PFSK-1 (cell line): ENCODE measurements at regions not wholly inside any gene's neighbourhood (a gene's known extent, or its start where the extent isn't known, plus 50 kb on each side); places are given as distances from the start of the nearest gene placed in this dataset.

Experiments used
- FOXP2 ChIP-seq: optimal IDR thresholded peaks from 2 replicates; pipeline ENCODE3; 2011; ENCODE audit warnings: borderline replicate concordance, control low read depth, inconsistent platforms; ENCODE audit not compliant: insufficient read depth; ENCODE audit errors: extremely low read length, extremely low read depth
- POLR2AphosphoS5 ChIP-seq: IDR thresholded peaks from 2 replicates; pipeline ENCODE4 v1.6.1; 2012; ENCODE audit warnings: low read depth, mild to moderate bottlenecking, control low read depth, low read length, moderate library complexity
- REST ChIP-seq, 2 experiments: IDR thresholded peaks; 2 replicates each; pipeline versions ENCODE4 v1.6.1 to v1.8.0; 2011 to 2012; ENCODE audit warnings: low read depth in 2 of 2, low read length in 2 of 2, control low read depth in 1 of 2, inconsistent platforms in 1 of 2, mild to moderate bottlenecking in 1 of 2, moderate library complexity in 1 of 2; ENCODE audit not compliant: insufficient read depth in 1 of 2
- SIN3A ChIP-seq: IDR thresholded peaks from 2 replicates; pipeline ENCODE4 v1.6.1; 2012; ENCODE audit warnings: mild to moderate bottlenecking, low read length, moderate library complexity, borderline replicate concordance; ENCODE audit not compliant: insufficient read depth
- TAF1 ChIP-seq: IDR thresholded peaks from 2 replicates; pipeline ENCODE4 v1.6.1; 2012; ENCODE audit warnings: low read length, control low read depth, borderline replicate concordance; ENCODE audit not compliant: insufficient read depth

- no peak for TF ChIP-seq SIN3A
- no peak for TF ChIP-seq TAF1
- no peak for TF ChIP-seq REST (IDR thresholded peaks at IDR 0.05; ENCODE audit: insufficient read depth in 1 of 2, low read depth in 2 of 2, low read length in 2 of 2)
- TF ChIP-seq POLR2AphosphoS5: no peak
- TF ChIP-seq FOXP2: no peak
Measured at GRCh38 chr5:86981898-86982297, 285.8 kb upstream of the RASA1 start.

DNA sequence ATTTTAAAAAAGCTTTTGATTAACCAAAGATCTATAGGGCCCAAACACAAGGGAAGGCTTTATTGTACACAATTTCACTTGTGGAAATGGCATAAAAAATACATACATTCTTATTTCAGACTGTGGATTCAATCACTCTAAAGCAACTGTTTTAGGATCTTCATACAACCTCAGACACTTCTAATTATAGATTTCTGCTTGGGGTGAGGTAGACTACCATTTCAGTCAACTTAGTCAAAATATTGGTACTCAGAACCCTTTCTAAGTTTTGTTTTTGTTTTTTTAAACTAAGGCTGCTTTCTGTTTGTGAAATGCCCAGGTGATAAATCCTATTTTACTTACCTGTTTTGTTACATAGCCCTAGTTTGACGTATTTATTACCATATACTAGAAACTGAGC is 284.5 kb upstream of the RASA1 start:
- TF ChIP-seq POLR2AphosphoS5: no peak
- TF ChIP-seq FOXP2: no peak
- no peak for TF ChIP-seq TAF1
- TF ChIP-seq REST (IDR thresholded peaks at IDR 0.05; ENCODE audit: insufficient read depth in 1 of 2, low read depth in 2 of 2, low read length in 2 of 2): no peak
- no peak for TF ChIP-seq SIN3A

GRCh38 chr5:86986837-86987236 is 280.8 kb upstream of the RASA1 start:
- TF ChIP-seq FOXP2 (no peak), TAF1 (no peak), REST (IDR thresholded peaks at IDR 0.05; ENCODE audit: insufficient read depth in 1 of 2, low read depth in 2 of 2, low read length in 2 of 2) (no peak), POLR2AphosphoS5 (no peak), SIN3A (no peak)

DNA sequence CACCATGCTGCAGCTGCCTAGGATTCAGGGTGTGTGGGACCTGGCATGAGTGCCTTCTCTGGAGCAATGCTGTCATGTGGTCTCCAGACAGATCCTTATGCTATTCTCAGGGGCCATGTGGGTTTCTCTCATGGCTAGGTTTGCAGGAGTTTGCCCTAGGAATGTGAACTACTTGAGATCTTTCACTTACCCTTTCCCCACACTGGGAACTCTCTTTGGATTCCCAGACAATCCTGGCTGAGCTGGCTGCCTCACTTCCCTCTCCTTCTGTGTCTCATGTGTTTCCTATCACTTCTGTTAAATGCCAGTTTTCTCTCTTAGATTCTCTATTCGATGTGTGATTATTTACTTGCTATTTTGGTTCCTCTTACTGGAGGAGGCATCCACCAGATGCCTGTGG is 270.2 kb upstream of the RASA1 start:
- TF ChIP-seq TAF1: no peak
- TF ChIP-seq SIN3A: no peak
- TF ChIP-seq POLR2AphosphoS5: no peak
- no peak for TF ChIP-seq FOXP2
- no peak for TF ChIP-seq REST (IDR thresholded peaks at IDR 0.05; ENCODE audit: insufficient read depth in 1 of 2, low read depth in 2 of 2, low read length in 2 of 2)

DNA sequence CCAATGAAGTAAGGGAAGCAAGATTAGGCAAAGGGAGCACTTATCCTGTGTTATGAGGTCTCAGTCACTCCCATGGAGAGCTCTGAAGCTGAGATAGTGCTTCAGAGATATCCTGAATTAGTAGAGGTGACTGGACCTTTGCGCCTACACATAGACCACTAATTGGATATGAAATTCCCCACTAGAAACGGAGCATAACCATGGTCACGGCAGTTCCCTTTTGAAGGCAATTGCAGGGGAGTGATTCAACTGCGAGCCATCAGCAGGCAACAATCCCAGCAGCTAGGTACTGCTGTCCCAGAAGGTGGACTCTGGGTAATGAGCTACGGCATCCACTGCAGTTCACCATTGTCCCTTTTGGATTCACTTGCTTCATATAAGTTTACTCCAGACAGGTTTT is 267.7 kb upstream of the RASA1 start:
- TF ChIP-seq TAF1 (no peak), SIN3A (no peak), POLR2AphosphoS5 (no peak), FOXP2 (no peak), REST (IDR thresholded peaks at IDR 0.05; ENCODE audit: insufficient read depth in 1 of 2, low read depth in 2 of 2, low read length in 2 of 2) (no peak)
